Astrocyte of the cerebellum (primary cell): ENCODE measurements at regions not wholly inside any gene's neighbourhood (a gene's known extent, or its start where the extent isn't known, plus 50 kb on each side); places are given as distances from the start of the nearest gene placed in this dataset.
"Not testable (repeated sequence)": the region's sequence is repeated elsewhere in the genome, so short reads cannot be mapped to it uniquely, and the experiment has no call there.

ENCODE experiments used
- DNase-seq: peaks from one replicate; pipeline ENCODE4 v3.0.0-alpha.2; 2011; ENCODE audit warnings: low read depth
- H3K4me3 ChIP-seq: 2 replicates; pipeline ENCODE4 v1.5.1; 2011; ENCODE audit warnings: mild to moderate bottlenecking, low read depth, low read length, moderate library complexity
- CTCF ChIP-seq: IDR thresholded peaks from 2 replicates; pipeline ENCODE4 v1.5.1; 2012; ENCODE audit warnings: low read length, low read depth, moderate library complexity, mild to moderate bottlenecking; ENCODE audit errors: missing control alignments
- in situ Hi-C: cut with HindIII; loops from 2 replicates; pipeline ENCODE4 v1.10.0; 2017; ENCODE audit warnings: low sequenced_read_pairs

- no peak overlapping the region for H3K4me3 ChIP-seq
- TF ChIP-seq CTCF = no peak
- no peak for DNase-seq
- in situ Hi-C loops = loop anchor here (5.0 kb wide), 2 partner anchors 41 to 49 kb away; no protein-coding TSS in a partner anchor
Observed at GRCh38 chr13:99756281-99756680, 215.3 kb downstream of the ZIC5 start.

GRCh38 chr13:99754750-99755149 lies 216.8 kb downstream of the ZIC5 start:
- not testable (repeated sequence) for H3K4me3 ChIP-seq, DNase-seq
- in situ Hi-C loops = loop anchor here (5.0 kb wide), 2 partner anchors 43 to 47 kb away; no protein-coding TSS in a partner anchor

DNA sequence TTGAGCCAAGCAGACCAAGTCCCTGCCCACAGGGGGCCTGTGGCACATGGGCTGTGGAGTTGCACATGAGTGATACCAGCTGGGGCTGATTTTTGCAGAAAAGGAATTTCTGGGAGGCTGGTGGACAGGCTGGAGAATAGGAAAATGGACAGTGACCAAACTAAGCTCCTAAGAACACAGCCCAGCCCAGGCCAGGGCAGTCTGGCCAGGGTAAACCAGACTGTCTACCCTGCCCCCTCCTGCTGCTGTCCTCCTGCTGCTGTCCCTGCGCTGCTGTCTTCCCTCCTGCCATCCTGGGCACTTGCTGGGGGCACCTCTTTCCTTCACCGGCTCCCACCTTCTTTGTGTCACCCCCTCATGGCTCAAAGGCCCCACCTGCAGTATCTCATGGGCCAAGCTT lies 219.2 kb downstream of the ZIC5 start:
- DNase-seq = no peak
- in situ Hi-C loops = no loop called here
- H3K4me3 ChIP-seq = no peak overlapping the region
- no peak for TF ChIP-seq CTCF

DNA sequence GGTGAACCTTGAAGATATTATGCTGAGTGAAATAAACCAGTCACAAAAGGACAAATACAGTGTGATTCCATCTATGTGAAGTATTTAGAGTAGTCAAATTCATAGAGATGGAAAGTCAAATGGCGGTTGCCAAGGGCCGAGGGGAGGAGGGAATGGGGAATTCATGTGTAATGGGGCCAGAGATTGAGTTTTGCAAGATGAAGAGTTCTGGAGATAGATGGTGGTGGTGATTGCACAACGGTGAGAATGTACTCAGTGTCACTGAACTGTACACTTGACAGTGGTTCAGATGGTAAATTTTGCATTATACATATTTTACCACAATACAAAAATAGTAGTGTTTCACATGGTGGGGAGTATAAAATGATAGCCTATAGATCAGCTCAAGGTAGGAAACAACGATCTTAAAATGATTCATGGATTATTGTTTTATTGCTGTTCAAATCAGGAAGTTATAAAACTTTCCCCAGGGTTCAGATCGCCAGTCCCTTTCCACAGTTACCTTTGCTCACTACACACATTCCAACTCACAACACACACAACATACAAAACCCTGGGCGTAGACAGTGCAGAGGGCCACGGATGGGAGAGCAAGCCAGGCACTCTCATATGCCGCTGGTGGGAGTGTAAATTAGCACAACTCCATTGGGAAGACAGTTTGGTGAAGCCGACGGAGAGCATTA lies 219.9 kb downstream of the ZIC5 start:
- no peak for TF ChIP-seq CTCF
- no peak overlapping the region for H3K4me3 ChIP-seq
- in situ Hi-C loops = no loop called here
- no peak for DNase-seq

- no peak for TF ChIP-seq CTCF
- DNase-seq = no peak
- in situ Hi-C loops = no loop called here
- H3K4me3 ChIP-seq = no peak overlapping the region
Observed at GRCh38 chr13:99750951-99751350, 220.6 kb downstream of the ZIC5 start.

GRCh38 chr13:99749271-99750019 lies 222.1 kb downstream of the ZIC5 start:
- H3K4me3 ChIP-seq = no peak overlapping the region
- no peak for TF ChIP-seq CTCF
- DNase-seq = no peak
- in situ Hi-C loops = no loop called here

DNA sequence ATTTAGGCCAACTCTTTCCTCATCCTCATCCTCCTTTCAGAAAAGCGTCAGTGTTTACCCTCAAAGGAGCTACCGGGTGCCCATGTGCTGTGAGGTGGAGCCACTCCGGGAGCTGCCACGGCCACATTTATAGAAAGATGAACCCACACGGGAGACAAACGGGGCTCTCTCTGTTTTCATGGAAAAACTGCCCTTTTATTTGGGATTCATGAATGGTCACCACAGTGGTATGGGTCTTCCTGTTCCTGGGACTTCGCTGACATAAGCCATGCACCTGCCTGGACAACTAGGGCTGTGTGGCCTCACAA lies 224.2 kb downstream of the ZIC5 start:
- no peak for DNase-seq
- TF ChIP-seq CTCF = no peak
- in situ Hi-C loops = no loop called here
- no peak overlapping the region for H3K4me3 ChIP-seq
